Left colon (tissue), 2 donors: ENCODE measurements at regions not wholly inside any gene's neighbourhood (a gene's known extent, or its start where the extent isn't known, plus 50 kb on each side); places are given as distances from the start of the nearest gene placed in this dataset.

Experiments
- ATAC-seq: fragments of 200-7000 bp; cut with Tn5 transposase; one replicate; pipeline ENCODE4 v1.9.1; 2020; ENCODE audit warnings: mild to moderate bottlenecking, moderate library complexity
- DNase-seq, 2 donors: peaks; one replicate each; pipeline ENCODE4 v3.0.0-alpha.2; 2020
- intact Hi-C, 2 donors: fragments of 100-400 bp; cut with DNase I in 1 of 2; cut with micrococcal nuclease in 1 of 2; formaldehyde crosslinking; loops; one replicate each; pipeline versions ENCODE4 v1.11.2 to v1.14.0; 2022; cut with DNase I, micrococcal nuclease
- donor health status: DM: no; HTN: no; CAD: no.
- donor health status: DM: yes; HTN: yes; CAD: no.

GRCh38 chr20:40470445-40471260, 218.4 kb downstream of the MAFB start:
- DNase-seq: peak; percentile 9 to 29
- ATAC-seq: peak; percentile 6
- intact Hi-C loops: no loop called here

DNA sequence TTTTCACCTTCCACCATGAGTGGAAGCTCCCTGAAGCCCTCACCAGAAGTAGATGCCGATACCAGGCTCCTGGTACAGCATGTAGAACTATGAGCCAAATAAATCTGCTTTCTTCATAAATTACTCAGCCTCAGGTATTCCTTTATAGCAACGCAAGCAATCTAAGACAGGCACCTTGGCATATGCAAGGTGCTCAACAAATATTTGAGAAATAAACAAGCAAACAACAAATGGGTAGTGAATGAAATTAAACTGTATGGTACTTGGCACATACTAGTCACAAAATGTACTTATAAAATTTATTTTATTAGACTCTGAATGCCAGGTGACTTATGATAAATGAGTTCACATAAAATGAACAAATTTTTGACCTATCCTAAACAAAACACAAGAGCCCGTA, 220.3 kb downstream of the MAFB start:
- ATAC-seq (no peak), DNase-seq (no peak)
- intact Hi-C loops: no loop called here

DNA sequence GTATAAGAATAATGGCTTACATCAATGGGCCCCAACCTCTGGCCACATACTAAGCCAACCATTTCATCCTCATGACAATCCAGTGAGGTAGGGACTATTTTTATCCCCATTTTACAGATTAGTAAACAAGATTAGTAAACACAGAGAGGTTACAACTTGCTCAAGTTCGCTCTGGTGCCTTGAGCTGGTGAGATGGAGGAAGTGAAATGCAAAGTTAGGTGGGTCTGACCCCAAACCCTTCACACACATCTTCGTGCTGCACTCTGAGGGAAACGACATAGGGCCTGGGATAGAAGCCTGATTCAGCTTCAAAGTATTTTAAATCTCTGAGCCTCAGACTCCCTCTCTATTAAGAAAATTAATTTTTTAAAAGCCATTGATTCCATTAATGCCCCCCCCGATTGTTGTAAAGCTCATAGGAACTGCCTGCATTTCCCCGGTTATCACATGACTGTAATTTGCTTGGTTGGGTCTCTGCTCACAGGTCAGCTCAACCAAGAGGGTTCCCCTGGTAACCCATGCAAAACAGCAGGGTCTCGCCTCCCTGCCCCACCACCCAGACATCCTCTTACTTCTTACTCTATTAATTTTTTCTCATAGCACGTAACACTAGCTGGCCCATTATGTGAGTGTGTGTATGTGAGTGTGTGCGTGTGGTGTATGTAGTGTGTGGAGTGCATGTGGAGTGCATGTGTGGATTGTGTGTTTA, 221.2 kb downstream of the MAFB start:
- intact Hi-C loops: no loop called here
- DNase-seq (no peak), ATAC-seq (no peak)

DNA sequence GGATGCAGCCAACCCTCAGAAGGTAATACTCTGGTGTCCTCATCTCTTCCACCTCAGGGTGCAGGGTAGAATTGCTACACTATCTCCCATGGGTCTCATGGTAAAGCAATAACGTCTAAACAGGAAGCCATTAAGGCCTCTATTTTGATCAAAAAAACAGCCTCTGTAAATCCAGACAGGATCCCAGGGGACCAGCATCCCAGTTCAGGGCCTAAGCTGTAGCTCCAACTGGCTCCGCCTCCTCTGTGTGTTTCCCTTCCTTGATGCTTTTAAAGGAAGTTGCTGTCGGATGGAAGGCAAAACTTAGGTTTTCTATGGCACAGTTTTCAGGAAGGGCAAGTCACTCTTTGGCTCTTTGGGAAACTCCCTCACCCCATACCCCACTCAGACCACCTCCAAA, 222.0 kb downstream of the MAFB start:
- ATAC-seq (no peak), DNase-seq (no peak)
- intact Hi-C loops: no loop called here

GRCh38 chr20:40464731-40465208, 224.3 kb downstream of the MAFB start:
- ATAC-seq: no peak
- DNase-seq: no peak
- intact Hi-C loops: no loop called here

GRCh38 chr20:40463171-40463570, 225.9 kb downstream of the MAFB start:
- no peak for DNase-seq
- ATAC-seq: no peak
- intact Hi-C loops: no loop called here

- intact Hi-C loops: no loop called here
- ATAC-seq (no peak), DNase-seq (no peak)
Measured at GRCh38 chr20:40462566-40462965, 226.5 kb downstream of the MAFB start.

- DNase-seq (no peak), ATAC-seq (no peak)
- intact Hi-C loops: no loop called here
Measured at GRCh38 chr20:40459299-40459698, 229.7 kb downstream of the MAFB start.

DNA sequence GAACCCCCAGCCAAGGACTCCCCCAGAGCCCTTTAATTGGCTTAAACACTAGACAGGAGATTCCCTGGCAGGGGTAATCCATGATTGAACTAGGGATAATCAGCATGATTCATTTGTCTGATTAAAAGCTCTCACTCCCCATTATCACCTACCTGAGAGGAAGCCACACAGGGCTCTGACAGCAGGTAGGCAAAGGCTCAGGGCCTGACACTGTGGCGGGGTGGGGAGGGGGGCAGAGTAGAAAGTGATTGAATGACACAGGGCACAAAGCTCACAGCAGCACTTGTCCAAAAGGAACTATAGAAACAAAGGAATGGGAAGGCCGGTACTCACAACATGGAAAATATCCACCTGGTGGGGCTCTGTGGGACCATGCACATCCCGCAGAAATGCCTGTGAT, 231.6 kb downstream of the MAFB start:
- DNase-seq (no peak), ATAC-seq (no peak)
- intact Hi-C loops: no loop called here

DNA sequence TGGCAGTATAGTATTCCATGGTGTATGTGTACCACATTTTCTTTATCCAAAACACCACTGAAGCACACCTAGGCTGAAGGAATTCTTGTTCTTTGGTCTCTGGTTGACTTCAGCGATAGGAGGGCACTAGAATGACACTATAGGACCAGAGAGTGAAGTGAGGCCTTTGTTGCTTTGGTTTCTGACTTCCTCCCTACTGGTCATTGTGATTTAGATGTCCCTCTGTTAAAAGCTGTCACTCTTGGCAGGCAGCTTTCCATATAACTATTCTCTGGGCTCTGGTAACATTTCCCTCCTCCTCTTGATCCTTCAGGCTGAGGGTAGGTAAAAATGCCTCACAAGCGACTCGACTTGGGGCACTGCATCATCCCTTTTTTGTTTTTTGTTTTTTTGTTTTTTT, 236.3 kb downstream of the MAFB start:
- intact Hi-C loops: no loop called here
- DNase-seq (no peak), ATAC-seq (no peak)

GRCh38 chr20:40451552-40451951, 237.5 kb downstream of the MAFB start:
- intact Hi-C loops: no loop called here
- DNase-seq (no peak), ATAC-seq (no peak)

GRCh38 chr20:40449974-40450616, 238.9 kb downstream of the MAFB start:
- no peak for ATAC-seq
- intact Hi-C loops: no loop called here
- no peak for DNase-seq

DNA sequence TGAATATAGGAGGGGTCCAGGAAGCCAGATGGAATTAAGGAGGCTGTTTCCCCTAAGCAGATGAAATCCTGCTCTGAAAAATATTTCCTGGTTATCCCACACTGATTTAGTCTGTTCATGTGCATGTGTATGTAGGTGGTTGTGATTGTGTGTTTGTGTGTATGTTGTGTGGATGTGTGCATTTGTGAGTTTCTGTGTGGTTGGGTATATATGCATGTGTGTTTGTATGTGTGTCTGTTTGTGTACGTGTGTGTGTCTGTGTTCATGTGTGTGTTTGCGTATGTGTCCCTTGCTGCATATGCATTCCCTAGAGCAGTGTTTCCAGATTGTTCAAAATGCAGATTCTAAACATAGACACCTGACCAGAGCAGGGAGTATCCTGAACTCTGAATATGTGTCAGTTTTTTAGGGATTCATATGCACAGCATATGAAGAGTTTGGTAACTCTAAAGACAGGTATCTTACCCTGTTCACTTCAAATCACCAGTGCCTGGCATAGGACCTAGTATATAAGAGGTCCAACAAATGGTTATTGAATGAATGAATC, 239.8 kb downstream of the MAFB start:
- ATAC-seq (no peak), DNase-seq (no peak)
- intact Hi-C loops: no loop called here

GRCh38 chr20:40446888-40447287, 242.1 kb downstream of the MAFB start:
- ATAC-seq (peak; percentile 83), DNase-seq (no peak)
- intact Hi-C loops: no loop called here

DNA sequence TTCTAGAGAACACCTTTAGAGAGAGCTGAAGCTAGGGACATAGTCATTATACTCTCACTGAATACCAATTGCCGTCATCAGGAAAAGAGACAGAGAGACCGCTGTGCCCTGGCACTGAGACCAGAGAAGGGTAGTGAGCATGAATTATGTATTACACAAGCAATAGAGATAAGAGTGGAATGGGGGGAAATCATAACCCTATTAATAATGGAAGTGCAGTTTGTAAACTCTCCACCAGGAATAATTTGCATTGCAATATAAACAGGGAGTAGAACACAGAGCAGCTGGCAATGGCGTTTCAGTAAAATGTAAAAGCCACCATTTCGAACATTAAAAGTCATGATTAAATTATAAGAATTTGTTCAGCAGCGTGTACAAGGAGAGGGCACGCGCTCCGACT, 244.5 kb downstream of the MAFB start:
- DNase-seq (no peak), ATAC-seq (no peak)
- intact Hi-C loops: no loop called here

GRCh38 chr20:40443753-40444152, 245.3 kb downstream of the MAFB start:
- intact Hi-C loops: no loop called here
- no peak for DNase-seq
- peak; percentile 52 for ATAC-seq

DNA sequence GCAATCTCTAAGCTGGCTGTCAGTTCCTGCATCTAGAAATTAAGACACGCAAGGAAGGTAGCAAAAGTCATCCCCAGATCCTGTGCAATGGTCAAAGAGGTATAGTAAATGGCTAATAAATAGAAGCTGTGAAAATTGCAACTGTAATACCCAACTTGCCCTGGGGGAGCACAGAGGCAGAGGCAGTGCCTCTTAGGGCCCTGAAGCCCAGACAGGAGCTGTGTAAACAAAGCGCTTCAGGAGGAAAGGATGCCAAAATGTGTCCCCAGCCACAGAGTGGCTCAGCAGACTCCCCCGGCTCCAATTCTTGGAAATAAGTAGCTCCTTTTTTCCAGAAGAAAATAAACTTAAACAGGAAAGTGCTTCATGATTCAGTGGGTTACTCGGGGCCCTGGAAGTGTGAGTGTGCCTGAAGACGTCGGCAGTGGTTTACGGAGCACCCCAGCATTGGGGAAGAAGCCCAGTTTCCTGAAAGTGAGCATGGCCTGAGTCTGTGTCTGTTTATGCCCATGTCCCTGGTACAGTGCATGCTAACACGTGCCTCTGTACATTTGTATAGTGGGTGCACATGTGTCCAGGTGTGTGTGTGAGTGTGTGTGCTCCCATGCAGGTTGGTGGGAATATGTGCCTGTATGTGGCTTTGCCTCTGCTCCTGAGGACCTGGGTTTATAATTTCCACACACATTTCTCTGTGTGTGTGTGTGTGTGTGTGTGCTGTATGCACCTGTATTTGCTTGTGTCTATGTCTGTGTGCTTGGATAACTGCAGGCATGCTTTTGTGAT, 246.7 kb downstream of the MAFB start:
- ATAC-seq: no peak
- intact Hi-C loops: no loop called here
- DNase-seq: no peak

GRCh38 chr20:40441771-40442170, 247.3 kb downstream of the MAFB start:
- ATAC-seq: no peak
- intact Hi-C loops: no loop called here

More at GRCh38 chr20:40441771-40442170, 247.3 kb downstream of the MAFB start:
- DNase-seq: no peak
